HG02571 (cell line): ENCODE measurements at regions not wholly inside any gene's neighbourhood (a gene's known extent, or its start where the extent isn't known, plus 50 kb on each side); places are given as distances from the start of the nearest gene placed in this dataset.

Source experiments
- ATAC-seq: cut with Tn5 transposase; IDR thresholded peaks from one replicate; pipeline ENCODE4 v1.9.1; 2021; ENCODE audit warnings: mild to moderate bottlenecking, moderate library complexity; ENCODE audit not compliant: unreplicated experiment

GRCh38 chr3:102529452-102529851 lies 94.6 kb downstream of the ZPLD1 start:
- no peak for ATAC-seq

GRCh38 chr3:102530415-102531181 lies 95.8 kb downstream of the ZPLD1 start:
- no peak for ATAC-seq

DNA sequence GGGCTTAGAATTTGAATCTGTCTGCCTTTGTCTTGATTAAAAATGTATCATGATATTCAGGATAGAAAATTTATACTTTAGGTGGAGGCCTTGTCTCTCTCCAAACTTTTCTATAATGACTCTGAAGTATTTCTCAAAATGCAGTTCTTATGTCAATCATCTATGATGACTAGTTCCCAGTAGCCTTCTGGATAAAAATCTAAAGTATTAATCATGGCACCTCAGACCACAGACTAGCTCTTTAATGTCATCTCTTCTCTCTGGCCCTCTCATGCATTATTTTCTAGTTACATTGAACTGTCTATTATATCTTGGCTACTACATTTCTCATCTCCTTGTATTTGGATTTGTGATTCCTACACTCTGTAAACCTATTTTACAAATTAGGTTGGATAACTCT lies 96.9 kb downstream of the ZPLD1 start:
- no peak for ATAC-seq

GRCh38 chr3:102532901-102533300 lies 98.1 kb downstream of the ZPLD1 start:
- ATAC-seq, result no peak

- no peak for ATAC-seq
Observed at GRCh38 chr3:102533784-102534183, 99.0 kb downstream of the ZPLD1 start.

DNA sequence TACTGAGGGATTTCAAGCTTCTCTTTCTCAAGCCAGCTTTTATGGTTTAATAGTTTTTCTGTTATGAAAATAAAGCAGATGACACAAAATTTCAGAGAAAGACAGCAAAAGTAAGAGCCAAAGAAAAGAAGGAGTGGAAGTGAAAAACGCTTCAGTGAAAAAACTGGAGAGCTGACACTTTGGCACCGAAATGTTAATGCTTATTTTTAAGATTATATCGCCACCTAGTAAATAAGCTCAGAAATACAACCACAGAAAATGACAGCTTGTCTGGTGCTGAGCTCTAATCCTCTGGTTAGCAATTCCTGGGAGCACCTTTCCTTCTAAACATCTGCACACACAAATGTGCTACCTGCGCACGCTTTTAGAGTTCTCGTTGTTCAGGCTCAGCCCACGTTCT lies 101.6 kb downstream of the ZPLD1 start:
- peak; percentile 57 for ATAC-seq

DNA sequence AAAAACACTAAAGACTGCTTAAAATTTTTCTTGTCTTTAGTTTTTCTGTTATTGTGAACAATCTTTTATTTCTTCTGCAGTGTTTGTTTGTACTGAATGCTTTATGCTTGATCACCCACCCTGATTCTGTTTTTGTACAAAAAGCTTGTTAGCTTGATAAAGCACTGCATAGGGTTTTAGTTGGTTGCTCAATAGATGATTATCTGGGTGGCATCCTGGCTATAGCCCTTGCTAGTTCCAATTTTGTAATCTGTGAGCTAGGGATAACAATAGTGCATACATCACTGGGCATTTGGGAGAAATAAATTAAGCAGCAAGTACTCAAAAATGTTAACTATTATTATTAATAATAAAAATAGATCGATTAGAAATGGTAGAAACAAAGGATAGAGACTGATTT lies 102.3 kb downstream of the ZPLD1 start:
- ATAC-seq, result no peak

- ATAC-seq, result no peak
Observed at GRCh38 chr3:102544741-102545140, 109.9 kb downstream of the ZPLD1 start.

- no peak for ATAC-seq
Observed at GRCh38 chr3:102545276-102545675, 110.5 kb downstream of the ZPLD1 start.

DNA sequence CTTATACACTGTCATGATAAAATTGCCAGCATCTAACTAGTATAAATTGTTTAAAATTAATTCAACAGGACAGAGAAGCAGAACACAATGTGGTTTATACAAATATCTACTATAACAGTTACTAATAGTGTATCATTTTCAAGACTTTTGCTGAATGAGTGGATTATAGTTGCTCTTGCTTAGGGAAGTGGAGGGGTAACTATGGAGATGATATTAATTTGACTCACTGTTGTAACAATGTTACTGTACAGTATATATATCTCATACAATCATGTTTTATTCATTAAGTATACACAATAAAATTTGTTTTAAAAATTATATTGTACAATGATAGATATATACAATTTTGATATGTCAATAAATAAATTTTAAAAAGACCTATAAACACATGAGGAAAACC lies 119.1 kb downstream of the ZPLD1 start:
- ATAC-seq, result no peak

- ATAC-seq, result no peak
Observed at GRCh38 chr3:102570511-102570910, 135.7 kb downstream of the ZPLD1 start.

- ATAC-seq, result no peak
Observed at GRCh38 chr3:102571006-102571405, 136.2 kb downstream of the ZPLD1 start.

DNA sequence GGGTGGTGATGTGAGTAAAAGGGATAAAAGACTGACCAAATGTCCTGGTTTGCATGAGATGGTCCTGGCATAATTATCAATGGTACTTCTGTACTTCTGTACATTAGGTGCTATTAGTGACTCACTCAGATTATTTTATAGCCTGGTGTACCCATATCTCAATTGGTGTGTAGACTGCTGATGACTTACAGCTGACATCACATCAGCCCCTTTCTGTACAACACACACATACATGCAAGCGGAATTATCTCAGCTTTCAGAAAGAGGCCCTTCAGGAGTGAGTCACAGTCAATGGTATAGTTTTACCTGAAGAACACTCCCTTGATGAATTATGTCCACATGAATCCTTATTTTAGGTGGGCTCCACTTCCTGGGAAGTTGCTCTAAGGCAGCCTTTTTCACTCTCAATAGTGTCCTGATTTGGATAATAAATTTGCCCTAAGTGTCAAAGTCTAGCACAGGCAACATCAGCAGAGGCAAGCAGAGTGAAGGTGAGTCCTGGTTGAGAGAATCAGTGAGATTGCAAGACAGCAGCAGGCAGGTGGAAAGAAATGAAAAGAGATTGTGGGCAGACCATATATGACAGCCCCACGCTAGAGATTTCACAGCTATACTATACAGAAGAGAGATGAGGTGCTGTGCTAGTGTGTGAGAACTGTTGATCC lies 137.0 kb downstream of the ZPLD1 start:
- ATAC-seq, result no peak

DNA sequence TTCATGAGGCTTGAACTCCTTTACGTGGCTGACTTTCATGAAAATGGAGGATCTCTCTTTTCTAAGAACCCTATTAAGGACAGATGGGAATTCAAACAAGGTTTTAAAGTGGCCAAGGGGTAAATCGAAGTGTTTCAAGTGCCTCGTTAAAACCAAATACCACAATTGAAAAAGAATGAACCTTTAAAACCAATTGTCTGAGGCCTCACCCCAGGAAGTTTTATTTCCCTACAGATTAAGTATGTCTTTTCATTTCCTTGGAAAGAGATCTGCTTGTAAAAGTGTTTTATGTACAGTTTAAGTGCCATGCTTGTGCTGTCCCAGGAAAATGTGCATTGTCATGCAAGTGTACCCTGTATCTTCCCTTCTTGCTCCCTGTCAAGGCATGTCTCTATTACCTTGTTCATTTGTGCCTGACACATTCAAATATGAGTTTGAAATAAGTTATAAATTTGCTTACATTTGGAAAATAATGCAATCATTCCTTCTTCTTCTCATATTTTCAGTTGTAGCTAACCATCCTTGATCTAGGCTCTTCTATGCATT lies 138.7 kb downstream of the ZPLD1 start:
- ATAC-seq, result no peak

GRCh38 chr3:102574355-102574754 lies 139.5 kb downstream of the ZPLD1 start:
- no peak for ATAC-seq

- no peak for ATAC-seq
Observed at GRCh38 chr3:102576651-102577050, 141.8 kb downstream of the ZPLD1 start.

DNA sequence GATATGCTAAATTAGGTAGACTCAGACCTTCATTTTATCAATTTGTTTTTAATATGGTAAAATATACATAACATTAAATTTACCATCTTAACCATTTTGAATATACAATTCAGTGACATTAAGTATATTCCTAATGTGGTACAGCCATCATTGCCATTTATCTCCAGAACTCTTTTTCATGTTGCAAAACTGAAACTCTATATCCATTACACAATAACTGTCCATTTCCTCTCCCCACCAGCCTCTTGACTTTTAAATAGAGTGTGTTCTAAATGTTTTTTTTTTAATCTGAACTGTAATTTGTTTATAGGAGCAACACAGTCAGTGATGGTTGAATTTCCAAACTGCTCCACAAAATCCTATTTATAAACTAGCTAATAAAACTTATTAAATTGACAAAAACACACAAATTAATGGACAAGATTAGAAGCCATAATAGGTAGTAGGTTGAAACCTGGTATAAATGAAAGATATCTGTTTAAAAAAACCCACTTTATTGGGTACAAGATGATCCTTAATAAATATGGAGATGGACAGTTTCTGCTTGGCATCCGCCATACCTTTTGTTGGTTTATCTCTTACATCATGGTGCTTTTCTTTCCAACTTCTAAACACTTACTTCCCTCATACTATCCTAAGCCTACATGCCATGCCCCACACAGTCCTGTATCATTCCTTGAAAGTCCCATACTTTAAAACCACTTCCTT lies 142.4 kb downstream of the ZPLD1 start:
- no peak for ATAC-seq

DNA sequence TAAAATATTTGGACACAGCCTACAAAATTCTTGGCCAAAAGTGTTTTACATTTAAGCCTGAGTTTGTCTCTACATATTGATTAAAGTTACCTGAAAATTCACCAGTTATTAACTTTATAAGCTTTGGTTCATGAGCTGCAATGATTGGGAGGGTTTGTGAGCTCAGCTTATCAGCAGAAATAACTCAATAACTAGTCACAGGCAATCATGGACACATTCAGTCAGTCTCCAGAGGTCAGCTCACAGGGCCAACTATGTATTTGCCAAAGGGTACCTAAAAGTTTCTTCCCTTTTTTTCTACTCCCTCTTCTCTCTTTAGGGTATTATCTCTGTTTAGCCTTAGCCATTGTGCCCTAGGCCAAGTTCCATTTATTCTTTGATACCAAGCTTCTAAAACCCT lies 145.9 kb downstream of the ZPLD1 start:
- no peak for ATAC-seq

DNA sequence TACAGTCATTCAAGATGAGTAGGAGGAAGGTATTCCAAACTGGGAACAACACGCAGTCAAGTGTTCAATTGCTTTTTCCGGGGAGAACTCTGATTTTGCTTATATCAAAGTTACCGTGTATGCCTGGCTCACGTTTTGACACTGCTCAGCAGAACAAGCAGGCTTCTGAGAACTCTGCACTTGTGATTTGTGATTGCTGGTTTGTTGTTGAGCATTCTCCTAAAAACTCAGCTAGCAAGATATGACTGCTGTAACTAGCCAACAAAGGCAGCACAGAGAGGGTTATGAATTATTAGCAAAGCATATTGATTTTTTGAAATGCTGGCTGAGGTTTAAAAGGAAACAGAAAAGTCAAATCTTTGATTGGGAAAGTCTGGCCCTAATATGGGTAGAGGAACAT lies 151.7 kb downstream of the ZPLD1 start:
- no peak for ATAC-seq

DNA sequence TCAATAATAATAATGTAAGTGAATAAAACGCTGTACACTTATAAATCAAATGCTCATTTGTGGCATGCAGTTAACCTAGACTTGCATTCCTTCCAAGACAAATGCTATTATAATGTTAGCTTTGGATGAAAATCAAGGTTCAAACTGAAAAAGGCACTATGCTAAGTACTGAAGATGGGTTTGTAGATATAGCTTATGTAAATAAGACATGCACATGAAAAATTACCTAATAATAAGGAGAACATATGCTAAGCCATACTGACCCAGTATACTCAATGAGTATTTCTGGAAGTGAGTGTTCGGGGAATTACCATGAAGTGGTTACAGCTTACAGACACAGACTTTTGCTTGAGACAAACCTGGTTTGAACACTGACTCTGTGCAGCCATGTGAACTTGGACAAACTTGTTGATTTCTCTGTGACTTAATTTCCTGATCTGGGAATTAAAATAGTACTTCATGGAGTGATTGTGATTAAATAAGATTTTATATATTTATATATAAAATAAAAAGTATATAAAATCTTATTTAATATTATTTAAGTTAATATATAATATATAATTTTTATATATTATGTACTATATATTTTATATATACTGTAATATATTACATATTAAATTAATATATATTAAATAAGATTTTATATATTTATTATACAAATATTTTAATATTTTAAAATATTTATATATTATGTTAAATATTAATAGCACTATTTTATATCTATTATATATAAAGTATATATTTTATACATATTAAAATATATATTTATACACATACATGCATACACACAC lies 159.2 kb downstream of the ZPLD1 start:
- no peak for ATAC-seq

- no peak for ATAC-seq
Observed at GRCh38 chr3:102595057-102595456, 160.2 kb downstream of the ZPLD1 start.
